ENCODE measurements at regions not wholly inside any gene's neighbourhood (a gene's known extent, or its start where the extent isn't known, plus 50 kb on each side); places are given as distances from the start of the nearest gene placed in this dataset.
A peak's percentile ranks its signal among the peaks of the same experiment; 100 is the strongest.

DNA sequence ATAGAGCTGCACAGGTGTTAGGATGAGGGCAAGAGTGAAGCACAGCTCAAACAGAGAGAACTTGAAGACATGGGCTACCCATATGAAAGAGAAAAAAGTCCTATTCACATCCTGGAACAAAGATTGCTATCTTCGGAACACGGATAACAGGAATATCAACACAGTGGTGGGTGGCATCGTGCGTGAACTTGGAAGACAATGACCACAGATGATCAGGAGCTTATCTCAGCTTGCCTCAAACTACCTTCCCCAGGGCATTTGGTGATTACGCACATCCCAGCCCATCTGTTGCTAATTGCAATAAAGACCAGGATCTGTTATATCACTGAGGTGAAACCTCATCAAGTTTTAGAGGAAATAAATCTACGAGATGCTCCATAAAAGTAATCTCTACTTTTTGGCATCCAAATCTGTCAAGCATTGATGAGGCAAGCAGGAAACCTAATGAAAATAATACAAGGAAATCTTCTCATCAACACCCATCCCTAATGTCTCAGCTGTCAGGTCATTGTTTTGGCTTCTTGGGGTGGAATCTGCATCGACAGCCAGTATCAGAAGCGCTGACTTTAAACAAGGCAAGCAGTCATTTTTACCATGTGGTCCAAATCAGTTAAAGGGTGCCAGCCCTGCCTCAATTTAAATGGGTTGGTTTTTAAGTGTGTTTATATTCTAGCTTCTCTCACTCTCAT is 188.2 kb downstream of the SPCS3 start:
- DNase-seq (ENCODE audit: low read depth) = no peak

DNA sequence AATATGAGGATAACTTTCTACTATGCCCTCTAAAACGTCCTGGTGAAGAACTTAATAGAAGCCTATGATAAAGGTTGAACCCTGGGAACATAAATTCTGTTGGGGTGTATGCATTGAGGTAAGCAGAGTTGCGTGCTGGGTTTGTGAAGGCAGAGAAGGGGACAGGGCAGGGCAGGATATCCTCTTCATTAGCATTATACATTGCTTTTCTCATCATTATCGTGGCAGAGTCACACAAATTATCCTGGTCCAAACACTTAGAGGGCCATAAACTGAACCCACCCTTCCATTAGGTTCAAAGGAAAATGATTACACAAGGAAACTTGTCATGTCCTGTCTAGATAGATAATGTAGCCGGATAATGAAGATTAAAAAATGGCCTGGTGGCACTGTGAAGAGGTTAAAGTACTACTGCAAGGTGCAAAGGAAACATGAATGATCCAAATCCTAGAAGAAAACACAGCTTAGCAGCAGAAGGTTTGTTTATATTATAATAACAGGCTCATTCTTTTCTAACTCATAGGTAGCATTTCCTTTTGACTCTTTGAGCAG is 189.1 kb downstream of the SPCS3 start:
- DNase-seq (ENCODE audit: low read depth) = no peak

DNA sequence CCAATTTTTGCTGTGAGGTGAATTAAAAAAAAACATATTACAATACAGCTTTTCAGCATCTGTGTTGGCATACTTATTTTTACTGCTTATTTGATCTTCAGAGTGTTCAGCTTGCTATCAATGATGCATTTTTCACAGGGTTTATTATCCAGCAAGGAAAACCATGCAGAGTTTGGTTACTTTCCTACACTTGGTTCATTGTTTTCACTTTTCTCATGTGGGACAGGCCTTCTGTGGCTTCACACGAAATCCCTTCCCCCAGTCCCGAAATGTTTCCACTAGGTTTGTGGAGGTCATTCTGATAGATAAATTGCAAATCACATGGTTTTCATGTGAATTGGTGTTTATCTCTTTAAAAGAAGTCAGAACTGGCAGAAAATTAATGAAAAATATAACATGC is 205.8 kb downstream of the SPCS3 start:
- no peak for DNase-seq (ENCODE audit: low read depth)

DNA sequence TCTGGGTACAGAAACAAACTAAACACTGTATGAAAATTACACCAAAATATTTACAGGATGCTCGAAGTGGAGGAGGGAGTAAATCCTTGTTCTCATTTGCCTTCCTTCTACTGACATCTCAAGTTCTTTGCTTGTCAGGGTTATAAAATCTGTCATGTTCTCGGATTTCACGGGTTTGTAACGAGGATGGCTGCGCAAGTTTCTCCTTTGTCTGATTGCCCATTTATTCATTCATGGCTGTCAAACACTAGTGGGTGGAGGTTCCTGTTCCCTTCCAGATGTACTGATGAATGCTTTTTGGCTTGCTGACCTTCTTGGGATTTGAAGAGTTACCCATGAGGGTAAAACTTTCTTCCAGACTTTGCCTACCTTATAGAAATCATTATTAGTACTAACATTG is 206.9 kb downstream of the SPCS3 start:
- DNase-seq (ENCODE audit: low read depth) = no peak

DNA sequence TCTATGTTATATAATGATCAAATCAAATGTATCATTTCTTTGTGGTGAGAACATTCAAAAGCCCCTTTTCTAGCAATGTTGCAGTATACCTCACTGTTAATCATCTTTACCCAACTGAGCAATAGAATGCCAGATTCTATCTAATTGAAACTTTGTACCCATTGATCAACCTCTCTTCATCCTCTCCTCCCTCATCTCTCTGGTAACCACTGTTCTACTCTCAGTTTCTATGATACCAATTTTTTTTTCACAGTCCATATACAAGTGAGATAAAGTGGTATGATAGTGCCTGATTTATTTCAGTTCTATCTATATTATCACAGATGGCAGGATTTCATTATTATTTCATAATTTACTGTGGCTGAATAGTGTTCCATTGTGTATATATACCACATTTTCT is 209.8 kb downstream of the SPCS3 start:
- DNase-seq (ENCODE audit: low read depth) = no peak

DNA sequence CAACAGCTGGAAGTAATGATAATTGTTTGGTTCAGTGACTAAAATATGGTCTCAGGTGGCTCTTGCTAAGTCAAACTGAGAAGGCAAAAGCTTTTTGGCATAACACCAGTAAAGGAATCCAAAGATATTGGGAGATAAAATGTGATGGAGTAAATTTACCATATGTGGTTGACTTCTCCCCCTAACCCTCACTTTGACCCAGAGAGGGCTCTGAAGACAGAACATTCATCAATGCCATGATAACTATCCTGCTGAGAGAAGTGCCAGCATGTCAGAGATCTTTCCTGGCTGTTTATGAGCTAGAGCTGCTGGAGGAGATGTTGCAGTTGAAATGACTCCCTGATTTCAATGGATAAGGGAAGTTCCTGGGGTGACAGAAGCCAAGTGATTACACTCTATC is 213.4 kb downstream of the SPCS3 start:
- DNase-seq (ENCODE audit: low read depth) = no peak

DNA sequence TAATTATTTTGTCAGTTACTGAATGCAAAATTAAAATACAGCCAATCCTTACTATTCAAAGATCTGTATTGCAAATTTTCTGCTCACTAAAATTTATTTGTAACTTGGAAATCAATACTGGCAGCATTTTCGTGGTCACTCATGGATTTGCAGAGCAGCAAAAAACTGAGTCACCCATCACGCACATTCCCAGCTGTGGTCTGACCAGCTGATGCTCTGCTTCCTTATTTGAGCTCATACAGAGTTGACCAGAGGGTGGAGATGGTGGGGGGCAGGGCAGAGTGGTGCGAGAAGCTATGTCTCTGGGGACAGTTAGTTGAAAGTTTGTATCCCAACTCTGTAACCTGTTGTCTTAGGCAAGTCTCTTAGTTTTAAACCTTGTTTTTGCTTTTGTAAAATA is 214.8 kb downstream of the SPCS3 start:
- DNase-seq (ENCODE audit: low read depth) = peak; percentile 88

DNA sequence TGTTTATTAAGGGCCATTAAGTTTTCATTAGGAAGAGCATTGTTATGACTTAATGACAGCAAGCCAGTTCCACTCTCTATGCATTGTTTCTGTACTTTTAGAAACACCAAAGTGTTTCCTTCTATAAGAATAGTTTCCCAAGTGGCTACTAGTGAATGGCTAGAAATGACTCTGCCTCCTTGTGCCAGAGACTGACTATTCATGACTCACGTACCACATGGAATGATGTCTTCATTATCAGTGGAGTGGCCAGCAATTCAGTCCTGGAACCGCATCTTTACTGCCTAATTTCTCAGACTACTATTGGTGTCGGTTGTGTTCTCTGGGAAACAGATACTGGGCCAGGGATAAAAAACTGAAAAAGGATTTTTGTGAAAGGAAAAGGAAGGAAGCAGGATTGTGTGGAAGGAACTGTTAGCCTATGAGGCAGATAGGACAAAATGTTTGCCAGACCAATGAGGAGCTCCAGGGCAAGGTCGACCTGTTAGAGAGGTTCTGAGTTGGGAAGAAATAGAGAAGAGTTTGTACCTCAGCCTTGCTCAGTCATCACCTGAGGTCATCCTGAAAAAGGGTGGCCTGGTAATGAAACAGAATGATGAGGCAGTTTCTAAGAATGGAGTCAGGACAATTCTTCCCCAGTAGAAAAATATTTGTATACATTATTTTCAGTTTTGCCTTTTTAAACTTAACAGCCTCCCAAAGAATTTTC is 218.6 kb downstream of the SPCS3 start:
- peak; percentile 95 for DNase-seq (ENCODE audit: low read depth)

DNA sequence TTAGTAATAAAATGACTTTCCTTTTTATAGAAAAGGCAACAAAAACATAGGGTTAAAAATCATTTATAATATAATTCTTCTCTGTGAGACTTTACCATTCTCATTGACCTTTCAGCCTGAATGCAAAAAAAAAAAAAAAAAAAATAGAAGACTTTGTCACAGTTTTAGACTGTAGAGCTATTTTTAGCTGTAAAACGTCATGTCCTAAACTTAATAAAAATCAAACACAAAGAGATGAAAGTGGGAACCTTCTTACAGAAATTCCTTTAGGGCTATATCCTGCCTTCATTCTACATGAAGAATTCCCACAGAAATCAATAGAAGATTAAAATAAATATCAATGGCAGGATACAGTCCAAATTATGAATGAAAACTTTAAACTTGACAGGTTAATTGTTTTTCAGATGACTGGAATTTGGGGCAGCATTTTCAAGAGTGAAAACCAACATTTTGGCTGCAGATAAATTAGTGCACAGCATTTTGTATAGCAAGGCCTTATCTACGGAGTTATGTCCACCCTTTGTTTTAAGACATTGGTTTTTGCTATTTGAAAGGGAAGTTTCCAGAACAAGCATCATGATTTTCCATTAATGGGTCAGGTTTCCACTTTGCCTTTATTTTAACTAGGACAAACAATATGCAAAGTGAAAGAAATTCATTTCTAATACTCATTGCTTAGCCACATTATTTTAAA is 219.5 kb downstream of the SPCS3 start:
- peak; percentile 36 for DNase-seq (ENCODE audit: low read depth)

DNA sequence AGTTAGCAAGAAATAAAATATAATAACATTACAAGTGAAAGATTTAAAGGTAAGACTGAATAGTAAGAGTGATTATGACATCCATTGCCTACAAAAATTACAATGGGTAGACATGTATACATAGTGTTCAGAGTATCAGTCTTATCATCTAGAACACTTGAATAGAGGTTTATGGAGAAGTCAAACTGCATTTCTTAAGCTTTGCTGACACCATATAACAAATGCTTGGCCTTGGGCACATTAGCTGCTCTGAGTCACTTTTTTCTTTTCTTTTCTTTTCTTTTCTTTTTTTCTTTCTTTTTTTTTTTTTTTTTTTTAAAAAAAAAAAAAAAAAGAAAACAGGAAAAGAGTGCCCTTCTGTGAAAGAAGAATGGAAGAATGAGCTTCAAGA is 220.0 kb downstream of the SPCS3 start:
- peak; percentile 49 for DNase-seq (ENCODE audit: low read depth)

DNA sequence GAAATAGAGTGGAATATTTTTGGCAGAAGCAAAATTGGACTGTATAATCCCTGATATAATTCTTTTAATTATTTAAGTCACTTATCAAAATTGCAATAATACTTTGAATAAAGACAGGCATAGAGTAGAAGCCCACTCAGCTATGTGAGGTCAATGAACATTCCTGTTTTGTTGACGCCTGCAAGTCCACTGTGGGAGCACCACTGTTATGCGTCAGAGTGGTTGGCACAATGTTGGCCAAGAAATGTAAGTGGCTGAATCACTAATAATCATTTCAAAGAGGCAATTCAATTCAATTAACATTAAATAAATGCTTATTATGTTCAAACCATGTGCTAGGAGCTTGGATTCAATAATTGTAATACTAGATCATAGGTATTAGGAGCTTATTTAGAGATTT is 221.0 kb downstream of the SPCS3 start:
- DNase-seq (ENCODE audit: low read depth) = no peak

DNA sequence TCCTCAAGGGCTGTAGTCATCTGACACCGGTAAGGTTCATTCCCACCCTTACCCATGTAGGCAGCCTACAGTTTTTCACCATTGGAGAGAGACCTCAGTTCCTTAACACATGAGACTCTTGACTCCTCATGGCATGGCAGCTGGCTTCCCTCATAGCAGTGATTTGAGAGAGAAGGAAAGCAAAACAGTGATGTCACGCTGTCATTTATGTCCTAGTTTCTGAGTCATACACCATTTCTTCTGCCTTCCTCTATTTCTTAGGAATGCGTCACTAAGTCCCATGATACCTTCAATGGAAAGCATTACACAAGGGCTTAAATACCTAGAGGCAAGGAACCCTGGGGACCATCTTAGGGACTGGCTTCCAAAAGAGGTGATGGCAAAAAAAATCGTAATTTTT is 226.1 kb downstream of the SPCS3 start:
- DNase-seq (ENCODE audit: low read depth) = peak; percentile 49

DNA sequence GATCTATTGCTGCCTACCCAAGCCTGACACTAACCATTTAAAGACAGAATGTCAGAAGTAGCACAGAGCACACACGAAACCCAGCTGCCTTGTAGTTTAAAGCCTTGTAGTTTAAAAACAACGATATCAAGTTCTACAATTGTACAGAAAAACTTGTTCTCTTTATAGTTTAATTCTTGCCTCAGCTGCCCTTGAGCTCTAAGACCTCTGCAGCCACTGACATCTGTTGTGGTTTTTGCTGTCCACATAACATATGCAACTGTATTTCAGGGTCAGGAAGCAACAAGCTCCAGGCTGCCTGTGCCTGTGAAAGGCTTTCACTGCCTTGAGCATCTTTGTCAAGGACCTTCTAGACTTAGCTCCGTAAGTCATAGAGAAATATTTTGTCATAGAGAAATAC is 227.2 kb downstream of the SPCS3 start:
- DNase-seq (ENCODE audit: low read depth) = peak; percentile 85

DNA sequence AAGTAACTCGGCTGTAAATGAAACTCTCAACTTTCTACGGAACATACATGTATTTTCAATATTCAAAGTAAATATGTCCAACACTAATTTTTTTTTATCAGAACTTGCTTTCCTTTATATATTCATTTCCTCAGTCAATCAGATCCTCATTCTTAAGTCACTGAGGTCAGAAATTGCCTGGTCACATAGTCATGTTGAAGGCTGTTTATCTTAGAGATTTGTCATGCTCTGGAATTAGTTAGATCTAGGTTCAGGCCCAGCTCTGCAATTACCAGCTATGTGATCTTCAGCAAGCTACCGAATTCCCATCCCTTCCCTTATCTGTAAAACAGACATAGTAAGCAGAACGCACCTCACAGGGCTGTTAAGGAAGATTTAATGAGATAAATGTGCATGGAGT is 228.8 kb downstream of the SPCS3 start:
- peak; percentile 91 for DNase-seq (ENCODE audit: low read depth)

DNA sequence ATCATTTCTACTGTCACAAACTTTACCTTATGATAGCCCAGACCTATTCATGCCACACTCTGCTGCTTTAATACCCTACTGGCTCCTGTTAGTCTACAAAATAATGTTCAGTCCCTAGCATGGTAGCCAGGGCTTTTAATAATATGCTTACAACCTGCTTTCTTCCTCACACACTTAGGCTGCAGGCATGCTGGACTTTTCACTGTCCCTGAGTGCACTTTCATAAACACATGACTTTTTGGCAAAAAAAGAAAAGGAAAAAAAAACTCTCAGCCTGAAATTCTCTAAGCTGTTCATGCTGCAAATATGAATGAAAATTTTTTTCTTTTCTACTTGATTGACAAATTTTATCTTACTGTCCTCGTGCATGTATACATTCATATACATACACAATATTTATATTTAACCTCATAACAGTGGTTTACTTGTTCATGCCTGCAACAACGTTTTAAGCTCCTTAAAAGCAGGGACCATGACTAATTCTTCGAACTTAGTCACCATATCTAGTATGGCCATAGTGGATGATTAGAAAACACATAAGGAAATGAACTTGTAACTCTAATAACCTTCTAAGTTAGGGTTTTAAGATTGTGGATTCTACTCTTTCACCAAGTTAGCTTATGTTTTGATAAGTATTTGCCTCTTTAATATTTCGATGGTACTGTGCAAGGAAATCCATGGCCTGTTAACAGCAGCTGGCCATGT is 229.5 kb downstream of the SPCS3 start:
- DNase-seq (ENCODE audit: low read depth) = peak; percentile 72

DNA sequence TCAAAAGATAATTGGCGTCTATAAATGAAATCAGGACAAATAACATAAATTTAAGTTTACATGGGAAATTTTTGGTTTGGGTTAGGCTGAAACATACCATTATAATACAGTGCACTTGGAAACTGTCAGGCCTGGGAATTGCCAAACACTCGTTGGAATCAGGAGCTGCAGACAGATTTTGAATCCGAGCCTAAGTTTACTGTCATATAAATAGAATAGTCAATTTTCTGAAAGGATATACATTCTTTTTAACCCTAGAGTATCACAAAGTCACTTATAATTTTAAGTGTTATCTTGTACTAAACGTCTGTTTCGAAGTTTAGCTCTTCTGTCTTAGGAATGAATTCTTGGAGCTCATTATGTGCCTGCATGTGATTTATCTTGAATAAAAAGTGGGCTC is 234.1 kb downstream of the VEGFC start:
- no peak for DNase-seq (ENCODE audit: low read depth)

DNA sequence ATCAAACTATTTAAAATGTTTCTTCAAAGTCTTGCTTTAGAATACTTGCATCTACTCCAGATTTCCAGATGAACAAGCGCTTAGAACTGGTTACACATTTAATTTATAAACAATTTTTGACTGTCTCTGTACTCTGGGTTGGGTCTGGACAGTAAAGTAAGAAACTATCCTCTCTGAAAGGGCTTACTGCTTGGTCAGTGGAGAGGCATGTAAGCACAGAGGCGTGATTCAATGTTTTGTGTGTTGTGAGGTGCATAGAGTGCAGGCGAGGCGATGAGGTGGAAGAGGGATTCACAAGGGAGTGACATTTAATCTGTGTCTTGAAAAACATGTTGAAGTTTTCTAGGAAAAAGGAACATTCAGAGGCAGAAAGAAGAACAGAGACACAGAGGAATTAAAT is 231.4 kb downstream of the VEGFC start:
- DNase-seq (ENCODE audit: low read depth) = no peak

DNA sequence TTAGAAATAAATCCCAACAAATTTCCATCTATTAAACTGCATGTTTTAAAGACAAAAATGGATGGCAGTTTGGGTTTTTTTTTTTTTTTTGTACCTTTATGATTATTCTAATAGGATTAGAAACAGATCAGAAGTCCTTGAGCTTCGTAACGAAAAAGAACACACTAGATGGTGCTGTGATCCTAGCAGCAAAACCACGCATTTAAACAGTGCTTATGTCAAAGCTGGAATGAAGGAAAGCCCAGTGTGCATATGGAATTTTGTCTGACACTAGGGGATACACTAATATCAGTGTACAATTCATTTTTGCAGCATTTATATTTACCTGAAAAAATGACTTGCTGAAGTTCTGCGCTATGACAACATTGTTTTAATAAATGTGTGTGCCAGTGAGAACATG is 229.1 kb downstream of the VEGFC start:
- no peak for DNase-seq (ENCODE audit: low read depth)

DNA sequence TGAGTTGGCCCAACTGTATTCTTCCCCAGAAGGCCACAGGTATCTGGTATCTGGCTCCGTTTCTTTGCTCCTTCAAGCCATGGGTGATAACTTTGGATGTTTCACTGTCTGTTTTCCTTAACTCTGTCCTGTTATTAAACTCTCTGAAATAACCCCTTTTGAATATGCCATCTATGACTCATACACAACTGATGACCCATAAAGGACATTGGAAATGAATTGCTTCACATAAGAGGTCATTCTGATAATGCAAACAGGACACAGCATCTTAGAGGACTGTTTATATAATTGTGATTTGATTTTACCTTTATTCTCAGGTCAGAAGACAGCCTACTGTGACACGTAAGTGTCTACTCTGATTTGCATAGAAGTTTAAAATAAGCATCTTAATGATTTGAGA is 227.7 kb downstream of the VEGFC start:
- DNase-seq (ENCODE audit: low read depth) = peak; percentile 26

DNA sequence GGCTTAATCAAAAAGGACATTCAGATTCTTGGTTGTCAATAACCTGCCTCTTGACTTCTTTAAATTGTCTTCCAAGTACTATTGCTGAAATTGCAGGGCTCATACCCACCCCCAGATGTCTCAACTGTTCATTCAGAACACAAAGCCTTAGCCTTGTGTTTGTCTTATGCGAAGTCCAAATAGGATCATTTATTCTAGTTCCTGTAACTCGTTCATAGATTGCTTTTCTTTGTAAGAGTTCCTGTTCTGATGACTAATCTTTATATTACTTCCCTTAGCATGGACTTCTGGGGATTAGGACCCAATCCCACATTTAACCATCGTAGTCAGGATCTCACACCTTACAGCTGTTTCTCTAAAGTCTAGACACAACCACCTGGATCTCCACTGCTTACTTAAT is 226.0 kb downstream of the VEGFC start:
- DNase-seq (ENCODE audit: low read depth) = no peak

DNA sequence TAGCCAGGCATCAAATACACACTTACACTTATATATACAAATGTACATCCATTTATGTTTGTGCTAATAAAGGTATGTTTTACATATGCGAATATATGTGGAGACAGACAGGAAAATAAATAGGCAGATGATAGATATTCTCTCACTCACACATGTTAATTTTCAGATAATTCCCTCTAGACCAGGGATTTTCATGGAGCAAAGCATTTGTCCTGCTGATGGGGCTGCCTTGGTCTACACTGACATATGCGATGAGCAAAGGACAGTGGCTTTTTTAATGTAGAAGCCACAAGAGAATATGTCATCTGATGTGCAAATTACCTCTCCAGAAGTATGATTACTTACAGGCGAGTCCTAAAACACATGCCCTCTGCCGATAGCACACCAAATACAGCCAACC is 224.5 kb downstream of the VEGFC start:
- no peak for DNase-seq (ENCODE audit: low read depth)

DNA sequence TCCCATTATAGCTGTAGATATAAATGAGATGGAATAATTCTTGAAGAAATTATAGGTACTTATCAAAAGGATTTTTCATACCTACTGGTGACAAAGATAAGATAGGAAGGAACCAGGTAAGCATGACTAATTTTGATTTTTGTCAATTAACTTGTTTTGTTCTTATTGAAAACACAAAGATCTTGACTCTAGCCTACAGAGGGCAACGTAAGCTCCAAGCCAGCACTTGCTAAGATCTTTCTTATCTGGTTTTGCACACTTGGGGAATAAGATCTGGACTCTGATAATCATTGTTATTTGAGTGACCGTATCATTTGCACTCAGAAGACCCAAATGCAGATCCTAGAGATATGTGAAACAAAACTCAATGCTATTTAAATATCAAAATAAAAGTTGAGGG is 223.4 kb downstream of the VEGFC start:
- no peak for DNase-seq (ENCODE audit: low read depth)

DNA sequence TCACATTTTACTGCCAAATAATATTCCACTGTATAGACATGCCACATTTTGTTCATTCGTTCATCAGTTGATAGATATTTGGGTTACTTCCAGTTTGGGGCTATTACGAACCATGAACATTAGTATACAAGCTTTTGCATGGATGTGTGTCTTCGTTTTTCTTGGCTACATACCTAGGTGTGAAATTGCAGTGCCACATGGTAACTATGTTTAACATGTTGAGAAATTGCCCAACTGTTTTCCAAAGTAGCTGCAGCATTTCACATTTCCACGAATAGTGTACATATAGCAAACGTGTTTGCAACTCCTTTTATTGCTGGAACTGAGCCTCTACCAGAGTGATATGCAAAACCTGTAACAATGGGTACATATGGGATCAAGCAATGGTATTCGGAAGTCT is 221.5 kb downstream of the VEGFC start:
- DNase-seq (ENCODE audit: low read depth) = no peak
